ENCODE measurements at regions not wholly inside any gene's neighbourhood (a gene's known extent, or its start where the extent isn't known, plus 50 kb on each side); places are given as distances from the start of the nearest gene placed in this dataset.

DNA sequence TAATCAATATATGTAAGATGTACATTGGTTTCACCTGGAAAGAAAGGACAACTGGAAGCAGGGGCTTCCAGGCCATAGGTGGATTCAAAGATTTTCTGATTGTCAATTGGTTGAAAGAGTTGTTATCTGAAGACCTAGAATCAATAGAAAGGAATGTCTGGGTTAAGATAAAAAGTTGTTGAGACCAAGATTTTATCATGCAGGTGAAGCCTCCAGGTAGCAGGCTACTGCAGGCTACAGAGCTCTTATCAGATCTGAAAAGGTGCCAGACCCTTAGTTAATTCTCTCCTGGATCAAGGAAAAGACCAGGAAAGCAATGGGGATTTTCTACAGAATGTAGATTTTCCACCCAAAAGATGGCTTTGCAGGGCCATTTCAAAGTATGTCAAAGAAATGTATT is 487.2 kb downstream of the BTBD3 start:
- no peak for DNase-seq
- Histone ChIP-seq H3K27ac (no peak overlapping the region), H3K27me3 (no peaks in the 10 kb centered on the region), H3K4me3 (no peak overlapping the region), H3K9ac (ENCODE audit: low read depth in 2 of 2, low read length in 2 of 2) (no peak overlapping the region), H3K4me1 (no peaks in the 10 kb centered on the region), H3K36me3 (no peaks in the 10 kb centered on the region), H3K9me3 (no peaks in the 10 kb centered on the region)
- TF ChIP-seq, protein P1, sequence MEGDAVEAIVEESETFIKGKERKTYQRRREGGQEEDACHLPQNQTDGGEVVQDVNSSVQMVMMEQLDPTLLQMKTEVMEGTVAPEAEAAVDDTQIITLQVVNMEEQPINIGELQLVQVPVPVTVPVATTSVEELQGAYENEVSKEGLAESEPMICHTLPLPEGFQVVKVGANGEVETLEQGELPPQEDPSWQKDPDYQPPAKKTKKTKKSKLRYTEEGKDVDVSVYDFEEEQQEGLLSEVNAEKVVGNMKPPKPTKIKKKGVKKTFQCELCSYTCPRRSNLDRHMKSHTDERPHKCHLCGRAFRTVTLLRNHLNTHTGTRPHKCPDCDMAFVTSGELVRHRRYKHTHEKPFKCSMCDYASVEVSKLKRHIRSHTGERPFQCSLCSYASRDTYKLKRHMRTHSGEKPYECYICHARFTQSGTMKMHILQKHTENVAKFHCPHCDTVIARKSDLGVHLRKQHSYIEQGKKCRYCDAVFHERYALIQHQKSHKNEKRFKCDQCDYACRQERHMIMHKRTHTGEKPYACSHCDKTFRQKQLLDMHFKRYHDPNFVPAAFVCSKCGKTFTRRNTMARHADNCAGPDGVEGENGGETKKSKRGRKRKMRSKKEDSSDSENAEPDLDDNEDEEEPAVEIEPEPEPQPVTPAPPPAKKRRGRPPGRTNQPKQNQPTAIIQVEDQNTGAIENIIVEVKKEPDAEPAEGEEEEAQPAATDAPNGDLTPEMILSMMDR (IDR thresholded peaks at IDR 0.05): no peak
- intact Hi-C loops (cut with DNase I): no loop called here

DNA sequence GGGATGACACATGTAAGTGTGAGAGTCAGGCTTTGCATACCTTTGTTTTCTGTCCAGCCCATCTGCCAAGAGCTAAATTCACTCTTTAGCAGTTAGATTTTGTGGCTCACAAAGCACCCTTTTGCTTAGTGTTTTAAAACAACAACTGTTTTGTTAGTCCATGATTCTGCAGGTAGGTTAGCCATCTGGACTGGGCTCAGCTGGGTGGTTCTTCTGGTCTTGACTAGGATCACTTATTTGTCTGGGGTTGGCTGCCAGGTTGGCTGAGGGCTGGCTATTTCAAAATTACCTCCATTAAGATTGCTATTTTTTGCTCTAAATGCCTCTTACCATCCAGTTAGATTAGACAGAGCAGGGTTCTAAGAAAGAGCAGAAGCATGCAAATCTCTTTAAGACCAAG is 489.3 kb downstream of the BTBD3 start:
- Histone ChIP-seq H3K27me3 (no peaks in the 10 kb centered on the region), H3K9ac (ENCODE audit: low read depth in 2 of 2, low read length in 2 of 2) (no peak overlapping the region), H3K4me1 (no peaks in the 10 kb centered on the region), H3K27ac (no peak overlapping the region), H3K9me3 (no peaks in the 10 kb centered on the region), H3K36me3 (no peaks in the 10 kb centered on the region), H3K4me3 (no peak overlapping the region)
- TF ChIP-seq, protein P1 (IDR thresholded peaks at IDR 0.05): no peak
- DNase-seq: no peak
- intact Hi-C loops (cut with DNase I): no loop called here

DNA sequence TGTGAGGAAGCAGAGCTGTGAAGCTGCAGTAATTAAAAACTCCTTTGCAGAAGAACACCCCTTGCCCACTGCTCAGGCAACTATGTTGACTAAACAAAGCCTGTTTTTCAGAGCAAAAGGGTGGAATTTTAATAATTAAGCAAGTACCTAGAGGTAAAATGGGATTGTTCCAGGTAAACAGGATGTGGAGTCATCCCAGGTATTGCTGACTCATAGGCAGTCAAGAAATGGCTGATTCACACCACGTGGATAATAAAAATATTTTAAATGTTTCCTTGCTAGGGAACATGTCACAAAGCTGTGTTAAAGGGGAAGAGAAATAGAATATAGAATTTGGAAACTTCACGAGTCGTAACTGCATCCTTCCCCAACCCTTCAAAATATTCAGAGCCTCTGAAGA is 491.8 kb downstream of the BTBD3 start:
- intact Hi-C loops (cut with DNase I): no loop called here
- TF ChIP-seq, protein P1 (IDR thresholded peaks at IDR 0.05): no peak
- H3K27ac ChIP-seq: no peak overlapping the region
- H3K9me3 ChIP-seq: no peaks in the 10 kb centered on the region
- no peaks in the 10 kb centered on the region for H3K4me1 ChIP-seq
- H3K27me3 ChIP-seq: no peaks in the 10 kb centered on the region
- H3K4me3 ChIP-seq: no peak overlapping the region
- H3K36me3 ChIP-seq: no peaks in the 10 kb centered on the region
- DNase-seq: no peak
- no peak overlapping the region for H3K9ac ChIP-seq (ENCODE audit: low read depth in 2 of 2, low read length in 2 of 2)

DNA sequence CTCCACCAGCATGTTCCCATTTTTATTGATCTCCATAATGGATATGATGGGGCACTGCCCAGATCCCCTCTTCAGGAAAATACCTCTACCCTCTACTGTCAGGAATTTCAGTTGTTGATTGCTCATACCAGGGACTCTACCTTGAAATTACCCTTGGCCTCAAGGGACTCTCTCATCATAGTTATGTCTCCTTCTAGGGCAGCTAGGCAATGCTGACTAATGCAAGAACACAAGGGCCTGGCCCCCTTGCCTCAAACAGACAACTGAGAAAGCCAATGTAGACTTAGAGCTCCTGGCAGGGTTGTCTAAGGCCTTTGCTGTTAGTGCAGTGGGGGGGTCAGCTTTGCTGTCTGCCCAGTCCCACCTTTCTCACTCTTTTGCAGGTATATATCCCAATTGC is 493.1 kb downstream of the BTBD3 start:
- Histone ChIP-seq H3K36me3 (no peaks in the 10 kb centered on the region), H3K4me1 (no peaks in the 10 kb centered on the region), H3K4me3 (no peak overlapping the region), H3K27me3 (no peaks in the 10 kb centered on the region), H3K9ac (ENCODE audit: low read depth in 2 of 2, low read length in 2 of 2) (no peak overlapping the region), H3K27ac (no peak overlapping the region), H3K9me3 (no peaks in the 10 kb centered on the region)
- DNase-seq: no peak
- intact Hi-C loops (cut with DNase I): no loop called here
- TF ChIP-seq, protein P1 (IDR thresholded peaks at IDR 0.05): no peak

DNA sequence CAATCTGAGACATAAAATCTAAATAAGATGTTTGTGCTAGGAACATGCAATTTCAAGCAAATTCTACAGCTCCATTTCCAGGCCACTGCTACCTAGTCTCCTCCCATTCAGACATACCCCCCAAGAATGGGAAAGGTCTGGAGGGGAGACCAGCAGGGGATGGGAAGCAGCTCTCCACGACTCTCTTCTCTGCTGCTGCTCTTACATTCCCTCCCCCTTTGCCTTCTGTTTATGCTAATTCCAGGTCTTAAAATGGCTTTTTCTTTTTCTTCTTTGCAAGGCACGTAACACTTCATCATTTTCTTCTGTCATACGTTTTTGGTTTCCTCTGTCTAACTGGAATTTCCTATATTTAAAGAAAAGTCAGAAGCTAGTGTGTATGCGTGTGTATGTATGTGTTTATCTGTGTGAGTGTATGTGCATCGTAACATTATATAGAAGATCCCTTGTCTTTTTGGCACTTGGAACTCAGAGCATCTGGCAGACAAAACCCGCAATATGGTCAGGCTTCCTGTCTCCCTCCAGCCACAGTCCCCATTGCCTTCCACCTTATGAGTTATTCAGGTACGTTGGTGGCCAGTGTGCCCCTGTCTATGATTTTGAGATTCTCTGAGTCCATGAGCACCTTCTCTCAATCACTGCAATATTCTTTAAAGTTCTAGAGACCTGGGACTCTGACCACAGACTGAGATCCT is 493.7 kb downstream of the BTBD3 start:
- no peak for DNase-seq
- intact Hi-C loops (cut with DNase I): no loop called here
- H3K9ac ChIP-seq (ENCODE audit: low read depth in 2 of 2, low read length in 2 of 2): no peak overlapping the region
- H3K4me3 ChIP-seq: no peak overlapping the region
- H3K27ac ChIP-seq: no peak overlapping the region
- TF ChIP-seq, protein P1 (IDR thresholded peaks at IDR 0.05): no peak
- no peaks in the 10 kb centered on the region for H3K4me1 ChIP-seq
- H3K9me3 ChIP-seq: no peaks in the 10 kb centered on the region
- no peaks in the 10 kb centered on the region for H3K27me3 ChIP-seq
- H3K36me3 ChIP-seq: no peaks in the 10 kb centered on the region
